Neural progenitor cell (in vitro differentiated cells): ENCODE measurements at regions not wholly inside any gene's neighbourhood (a gene's known extent, or its start where the extent isn't known, plus 50 kb on each side); places are given as distances from the start of the nearest gene placed in this dataset.

Experiments
- DNase-seq: peaks from one replicate; pipeline ENCODE4 v3.0.0-alpha.2; 2016; ENCODE audit warnings: low spot score
- H2AFZ ChIP-seq: fragments of 200-600 bp; sonication (generic); replicated peaks from 2 replicates; pipeline ENCODE4 v1.6.1; 2016; ENCODE audit warnings: antibody characterized with exemption
- H3F3A ChIP-seq: fragments of 200-600 bp; sonication (generic); 2 replicates; pipeline ENCODE4 v1.6.1; 2016; ENCODE audit warnings: antibody characterized with exemption, low read depth
- H3K27ac ChIP-seq: fragments of 200-600 bp; sonication (generic); 2 replicates; pipeline ENCODE4 v1.5.1; 2016; ENCODE audit warnings: mild to moderate bottlenecking
- H3K27me3 ChIP-seq: fragments of 200-600 bp; sonication (generic); 2 replicates; pipeline ENCODE4 v1.6.1; 2016; ENCODE audit warnings: mild to moderate bottlenecking, moderate library complexity
- H3K36me3 ChIP-seq: fragments of 200-600 bp; sonication (generic); 2 replicates; pipeline ENCODE4 v1.5.1; 2016
- H3K4me1 ChIP-seq: fragments of 200-600 bp; sonication (generic); 2 replicates; pipeline ENCODE4 v1.6.1; 2016; ENCODE audit warnings: mixed run types
- H3K4me2 ChIP-seq: fragments of 200-600 bp; sonication (generic); 2 replicates; pipeline ENCODE4 v1.6.1; 2016
- H3K4me3 ChIP-seq: fragments of 200-600 bp; sonication (generic); 2 replicates; pipeline ENCODE4 v1.5.1; 2016
- H3K79me2 ChIP-seq: fragments of 200-600 bp; sonication (generic); 2 replicates; pipeline ENCODE4 v1.6.1; 2016; ENCODE audit warnings: low read depth
- H3K9ac ChIP-seq: fragments of 200-600 bp; sonication (generic); 2 replicates; pipeline ENCODE4 v1.6.1; 2016
- H3K9me3 ChIP-seq: fragments of 200-600 bp; sonication (generic); 2 replicates; pipeline ENCODE4 v1.5.1; 2016; ENCODE audit warnings: low read depth
- H4K20me1 ChIP-seq: fragments of 200-600 bp; sonication (generic); 2 replicates; pipeline ENCODE4 v1.6.1; 2016; ENCODE audit warnings: low read depth
- H3K27ac Mint-ChIP-seq: 3 replicates; pipeline ENCODE4 v1.8.0; 2021; ENCODE audit warnings: mixed read lengths
- H3K27me3 Mint-ChIP-seq: 2 replicates; pipeline ENCODE4 v1.8.0; 2022; ENCODE audit warnings: low read depth, mild to moderate bottlenecking, inconsistent platforms, moderate library complexity, mixed read lengths; ENCODE audit not compliant: insufficient read depth
- H3K36me3 Mint-ChIP-seq: 3 replicates; pipeline ENCODE4 v1.8.0; 2021; ENCODE audit warnings: mixed read lengths
- H3K4me1 Mint-ChIP-seq: 3 replicates; pipeline ENCODE4 v1.8.0; 2021; ENCODE audit warnings: mixed read lengths
- H3K4me3 Mint-ChIP-seq: 3 replicates; pipeline ENCODE4 v1.8.0; 2021; ENCODE audit warnings: mild to moderate bottlenecking, moderate library complexity, mixed read lengths
- H3K9me3 Mint-ChIP-seq: 3 replicates; pipeline ENCODE4 v1.8.0; 2020; ENCODE audit warnings: mixed read lengths
- EZH2 ChIP-seq: fragments of 200-600 bp; sonication (generic); IDR thresholded peaks from 2 replicates; pipeline ENCODE4 v1.6.1; 2017; ENCODE audit warnings: antibody characterized with exemption, mild to moderate bottlenecking, moderate library complexity
- EZH2phosphoT487 ChIP-seq: fragments of 200-600 bp; sonication (generic); IDR thresholded peaks from 2 replicates; pipeline ENCODE4 v1.6.1; 2017; ENCODE audit warnings: antibody characterized with exemption
- TF ChIP-seq, protein P1 (sequence below): fragments of 200-600 bp; sonication (generic); IDR thresholded peaks from 2 replicates; pipeline ENCODE4 v1.5.1; 2017; ENCODE audit warnings: antibody characterized with exemption, mild to moderate bottlenecking

DNA sequence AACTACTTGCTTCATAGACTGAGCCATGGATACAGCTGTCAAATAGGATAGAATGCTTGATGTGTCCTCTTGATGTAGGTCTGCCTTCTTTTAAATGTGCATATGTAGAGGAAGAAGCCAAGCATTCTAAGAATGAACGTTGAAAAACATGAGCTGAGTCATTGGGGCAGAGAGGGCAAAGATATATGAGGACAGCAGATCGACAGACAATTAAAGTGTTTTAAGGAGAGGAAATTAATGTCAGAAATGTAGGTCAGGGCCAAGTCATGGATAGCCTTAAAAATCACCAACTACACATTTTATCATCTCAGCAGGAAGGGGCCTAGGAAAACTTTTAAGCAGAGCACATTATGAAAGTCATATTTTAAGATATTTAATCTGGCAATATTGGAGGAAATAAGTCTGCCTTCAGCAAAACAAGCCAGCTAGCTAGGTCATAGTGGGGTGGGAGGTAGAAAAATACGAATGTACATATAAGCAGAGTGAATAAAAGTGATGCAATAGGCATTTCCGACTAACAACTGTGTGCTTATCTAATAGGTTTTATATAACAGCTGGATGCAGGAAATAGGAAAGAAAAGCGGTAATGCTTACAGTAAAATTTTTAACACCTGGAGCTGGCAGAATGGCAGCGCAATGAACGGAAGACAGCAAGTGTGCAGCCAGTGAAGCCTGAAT, 638.3 kb upstream of the TPK1 start:
- TF ChIP-seq EZH2phosphoT487 (no peak), EZH2 (no peak)
- TF ChIP-seq, protein P1, sequence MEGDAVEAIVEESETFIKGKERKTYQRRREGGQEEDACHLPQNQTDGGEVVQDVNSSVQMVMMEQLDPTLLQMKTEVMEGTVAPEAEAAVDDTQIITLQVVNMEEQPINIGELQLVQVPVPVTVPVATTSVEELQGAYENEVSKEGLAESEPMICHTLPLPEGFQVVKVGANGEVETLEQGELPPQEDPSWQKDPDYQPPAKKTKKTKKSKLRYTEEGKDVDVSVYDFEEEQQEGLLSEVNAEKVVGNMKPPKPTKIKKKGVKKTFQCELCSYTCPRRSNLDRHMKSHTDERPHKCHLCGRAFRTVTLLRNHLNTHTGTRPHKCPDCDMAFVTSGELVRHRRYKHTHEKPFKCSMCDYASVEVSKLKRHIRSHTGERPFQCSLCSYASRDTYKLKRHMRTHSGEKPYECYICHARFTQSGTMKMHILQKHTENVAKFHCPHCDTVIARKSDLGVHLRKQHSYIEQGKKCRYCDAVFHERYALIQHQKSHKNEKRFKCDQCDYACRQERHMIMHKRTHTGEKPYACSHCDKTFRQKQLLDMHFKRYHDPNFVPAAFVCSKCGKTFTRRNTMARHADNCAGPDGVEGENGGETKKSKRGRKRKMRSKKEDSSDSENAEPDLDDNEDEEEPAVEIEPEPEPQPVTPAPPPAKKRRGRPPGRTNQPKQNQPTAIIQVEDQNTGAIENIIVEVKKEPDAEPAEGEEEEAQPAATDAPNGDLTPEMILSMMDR: no peak
- H3K27me3 Mint-ChIP-seq: peaks cover 2% of the 10 kb centered on the region

DNA sequence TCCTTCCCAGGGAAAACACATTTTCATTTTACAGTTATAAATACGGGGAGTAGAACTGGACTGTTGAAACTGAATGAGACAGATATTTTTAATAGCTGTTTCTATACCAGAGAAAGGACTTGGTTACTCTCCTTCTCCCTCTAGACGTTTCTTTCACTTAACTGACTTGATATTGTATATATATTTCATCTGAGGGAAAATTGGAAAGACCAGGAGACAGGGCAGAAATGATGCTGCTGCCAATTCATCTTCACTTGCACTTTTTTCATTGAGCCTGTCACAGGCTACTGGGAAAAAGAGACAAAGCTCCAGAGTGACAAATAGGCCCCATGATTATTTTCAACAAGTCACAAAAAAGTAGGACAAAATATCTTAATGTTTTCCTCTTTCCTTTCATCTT, 636.0 kb upstream of the TPK1 start:
- Mint-ChIP-seq H3K9me3 (no peaks in the 10 kb centered on the region), H3K36me3 (no peaks in the 10 kb centered on the region), H3K27ac (no peak overlapping the region), H3K4me3 (no peak overlapping the region), H3K4me1 (no peaks in the 10 kb centered on the region), H3K27me3 (no peaks in the 10 kb centered on the region)
- Histone ChIP-seq H4K20me1 (no peaks in the 10 kb centered on the region), H3K4me1 (no peaks in the 10 kb centered on the region), H3K4me2 (no peak overlapping the region), H2AFZ (no peak overlapping the region), H3K9me3 (no peaks in the 10 kb centered on the region), H3F3A (no peaks in the 10 kb centered on the region), H3K9ac (no peak overlapping the region), H3K4me3 (no peak overlapping the region), H3K79me2 (no peaks in the 10 kb centered on the region), H3K36me3 (no peaks in the 10 kb centered on the region), H3K27ac (no peak overlapping the region), H3K27me3 (no peaks in the 10 kb centered on the region)
- no peak for DNase-seq
- TF ChIP-seq, protein P1: no peak
- TF ChIP-seq EZH2phosphoT487 (no peak), EZH2 (no peak)

More for the DNA sequence above, 638.3 kb upstream of the TPK1 start:
- Histone ChIP-seq H3K79me2 (no peaks in the 10 kb centered on the region), H2AFZ (no peak overlapping the region), H4K20me1 (no peaks in the 10 kb centered on the region), H3K27me3 (no peaks in the 10 kb centered on the region), H3K4me1 (no peaks in the 10 kb centered on the region), H3K4me3 (no peak overlapping the region), H3K4me2 (no peak overlapping the region), H3K9me3 (no peaks in the 10 kb centered on the region), H3F3A (no peaks in the 10 kb centered on the region), H3K27ac (no peak overlapping the region), H3K36me3 (no peaks in the 10 kb centered on the region), H3K9ac (no peak overlapping the region)
- Mint-ChIP-seq H3K27ac (no peak overlapping the region), H3K36me3 (no peaks in the 10 kb centered on the region), H3K9me3 (no peaks in the 10 kb centered on the region), H3K4me1 (no peaks in the 10 kb centered on the region), H3K4me3 (no peak overlapping the region)
- no peak for DNase-seq

DNA sequence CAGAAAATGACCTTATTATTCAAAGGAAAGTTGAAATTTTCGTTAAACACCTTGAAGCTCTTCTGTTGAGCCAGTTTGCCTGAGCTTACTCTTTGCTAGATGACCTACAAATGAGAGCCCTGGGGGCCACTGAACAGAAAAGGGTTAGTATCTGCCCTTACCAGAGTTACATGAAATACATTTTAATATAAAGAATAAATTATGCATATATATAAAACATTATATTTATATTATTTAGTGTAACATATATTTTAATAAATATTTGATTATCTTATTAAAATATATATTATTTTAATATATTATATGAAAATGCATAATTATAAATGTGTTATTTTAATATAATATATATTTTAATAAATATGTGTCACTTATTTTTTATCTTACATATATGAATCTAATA, 628.4 kb upstream of the TPK1 start:
- Histone ChIP-seq H3K4me3 (no peak overlapping the region), H3K4me2 (no peak overlapping the region), H3K9ac (no peak overlapping the region), H3K27me3 (no peaks in the 10 kb centered on the region), H3K79me2 (no peaks in the 10 kb centered on the region), H3K36me3 (no peaks in the 10 kb centered on the region), H2AFZ (no peak overlapping the region), H3K9me3 (no peaks in the 10 kb centered on the region), H3K27ac (no peak overlapping the region), H4K20me1 (no peaks in the 10 kb centered on the region), H3F3A (no peaks in the 10 kb centered on the region), H3K4me1 (no peaks in the 10 kb centered on the region)
- no peak overlapping the region for H3K4me3 Mint-ChIP-seq
- no peak overlapping the region for H3K27ac Mint-ChIP-seq
- no peak for DNase-seq
- H3K36me3 Mint-ChIP-seq: no peaks in the 10 kb centered on the region
- no peaks in the 10 kb centered on the region for H3K27me3 Mint-ChIP-seq
- peaks cover 2% of the 10 kb centered on the region for H3K9me3 Mint-ChIP-seq
- TF ChIP-seq EZH2phosphoT487: no peak
- no peak for TF ChIP-seq EZH2
- TF ChIP-seq, protein P1: no peak
- no peaks in the 10 kb centered on the region for H3K4me1 Mint-ChIP-seq
